ENCODE measurements at regions not wholly inside any gene's neighbourhood (a gene's known extent, or its start where the extent isn't known, plus 50 kb on each side); places are given as distances from the start of the nearest gene placed in this dataset.

GRCh38 chr2:158046121-158046880 is 55.4 kb upstream of the UPP2 start:
- Histone ChIP-seq H3K4me3 (no peak overlapping the region), H3K36me3 (ENCODE audit: control insufficient read depth in 4 of 4, insufficient read depth in 4 of 4, low read length in 4 of 4) (no peaks in the 10 kb centered on the region), H3K27me3 (ENCODE audit: control insufficient read depth in 3 of 3, insufficient read depth in 3 of 3, low read length in 2 of 3) (no peaks in the 10 kb centered on the region), H3K27ac (ENCODE audit: low read depth in 1 of 2, low read length in 1 of 2) (no peak overlapping the region), H3K9ac (ENCODE audit: insufficient read depth in 1 of 2, low read length in 2 of 2) (no peak overlapping the region), H3K9me3 (ENCODE audit: control insufficient read depth in 4 of 4, insufficient read depth in 3 of 4, low read length in 3 of 4) (no peaks in the 10 kb centered on the region), H3K4me1 (ENCODE audit: control insufficient read depth in 5 of 5, insufficient read depth in 5 of 5, low read length in 5 of 5) (peaks cover 0 to 7% (median 0%) of the 10 kb centered on the region in 5 donors)
- 48 to 51% methylated on average over 4 of the region's 4 CpGs for WGBS, 2 donors
- ATAC-seq (ENCODE audit: insufficient read depth, low FRiP score) (no peak), DNase-seq (no peak)
- TF ChIP-seq, protein P1, sequence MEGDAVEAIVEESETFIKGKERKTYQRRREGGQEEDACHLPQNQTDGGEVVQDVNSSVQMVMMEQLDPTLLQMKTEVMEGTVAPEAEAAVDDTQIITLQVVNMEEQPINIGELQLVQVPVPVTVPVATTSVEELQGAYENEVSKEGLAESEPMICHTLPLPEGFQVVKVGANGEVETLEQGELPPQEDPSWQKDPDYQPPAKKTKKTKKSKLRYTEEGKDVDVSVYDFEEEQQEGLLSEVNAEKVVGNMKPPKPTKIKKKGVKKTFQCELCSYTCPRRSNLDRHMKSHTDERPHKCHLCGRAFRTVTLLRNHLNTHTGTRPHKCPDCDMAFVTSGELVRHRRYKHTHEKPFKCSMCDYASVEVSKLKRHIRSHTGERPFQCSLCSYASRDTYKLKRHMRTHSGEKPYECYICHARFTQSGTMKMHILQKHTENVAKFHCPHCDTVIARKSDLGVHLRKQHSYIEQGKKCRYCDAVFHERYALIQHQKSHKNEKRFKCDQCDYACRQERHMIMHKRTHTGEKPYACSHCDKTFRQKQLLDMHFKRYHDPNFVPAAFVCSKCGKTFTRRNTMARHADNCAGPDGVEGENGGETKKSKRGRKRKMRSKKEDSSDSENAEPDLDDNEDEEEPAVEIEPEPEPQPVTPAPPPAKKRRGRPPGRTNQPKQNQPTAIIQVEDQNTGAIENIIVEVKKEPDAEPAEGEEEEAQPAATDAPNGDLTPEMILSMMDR (IDR thresholded peaks at IDR 0.05; ENCODE audit: control extremely low read depth, extremely low read depth), result no peak

DNA sequence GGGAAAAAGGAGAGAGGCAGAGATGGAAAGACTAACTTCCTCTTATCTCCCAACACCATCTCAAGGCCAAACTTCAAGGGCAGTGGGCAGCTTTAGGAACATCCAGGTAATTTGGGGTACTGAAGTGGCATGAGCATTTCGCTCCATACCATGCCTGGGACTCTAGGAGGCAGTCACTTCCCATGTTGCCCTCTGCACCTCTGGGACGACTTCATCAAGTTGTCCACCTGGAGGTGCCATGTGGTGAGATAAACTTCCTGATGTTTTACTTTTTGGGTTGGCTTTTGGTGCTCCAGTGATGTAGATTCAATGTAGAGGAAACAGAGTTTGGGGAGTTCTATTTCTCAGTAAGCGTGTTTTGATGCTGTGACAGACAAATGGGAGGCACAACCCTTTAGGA is 56.3 kb upstream of the UPP2 start:
- no peak overlapping the region for H3K4me3 ChIP-seq
- H3K9me3 ChIP-seq (ENCODE audit: control insufficient read depth in 4 of 4, insufficient read depth in 3 of 4, low read length in 3 of 4), result no peaks in the 10 kb centered on the region
- H3K4me1 ChIP-seq (ENCODE audit: control insufficient read depth in 5 of 5, insufficient read depth in 5 of 5, low read length in 5 of 5), result peaks cover 0 to 7% (median 0%) of the 10 kb centered on the region in 5 donors
- no peak for ATAC-seq (ENCODE audit: insufficient read depth, low FRiP score)
- no peaks in the 10 kb centered on the region for H3K27me3 ChIP-seq (ENCODE audit: control insufficient read depth in 3 of 3, insufficient read depth in 3 of 3, low read length in 2 of 3)
- WGBS, 2 donors, result 95% methylated on average over 3 of the region's 3 CpGs
- no peak for DNase-seq
- H3K36me3 ChIP-seq (ENCODE audit: control insufficient read depth in 4 of 4, insufficient read depth in 4 of 4, low read length in 4 of 4), result no peaks in the 10 kb centered on the region
- H3K27ac ChIP-seq (ENCODE audit: low read depth in 1 of 2, low read length in 1 of 2), result no peak overlapping the region
- TF ChIP-seq, protein P1 (IDR thresholded peaks at IDR 0.05; ENCODE audit: control extremely low read depth, extremely low read depth), result no peak
- no peak overlapping the region for H3K9ac ChIP-seq (ENCODE audit: insufficient read depth in 1 of 2, low read length in 2 of 2)

DNA sequence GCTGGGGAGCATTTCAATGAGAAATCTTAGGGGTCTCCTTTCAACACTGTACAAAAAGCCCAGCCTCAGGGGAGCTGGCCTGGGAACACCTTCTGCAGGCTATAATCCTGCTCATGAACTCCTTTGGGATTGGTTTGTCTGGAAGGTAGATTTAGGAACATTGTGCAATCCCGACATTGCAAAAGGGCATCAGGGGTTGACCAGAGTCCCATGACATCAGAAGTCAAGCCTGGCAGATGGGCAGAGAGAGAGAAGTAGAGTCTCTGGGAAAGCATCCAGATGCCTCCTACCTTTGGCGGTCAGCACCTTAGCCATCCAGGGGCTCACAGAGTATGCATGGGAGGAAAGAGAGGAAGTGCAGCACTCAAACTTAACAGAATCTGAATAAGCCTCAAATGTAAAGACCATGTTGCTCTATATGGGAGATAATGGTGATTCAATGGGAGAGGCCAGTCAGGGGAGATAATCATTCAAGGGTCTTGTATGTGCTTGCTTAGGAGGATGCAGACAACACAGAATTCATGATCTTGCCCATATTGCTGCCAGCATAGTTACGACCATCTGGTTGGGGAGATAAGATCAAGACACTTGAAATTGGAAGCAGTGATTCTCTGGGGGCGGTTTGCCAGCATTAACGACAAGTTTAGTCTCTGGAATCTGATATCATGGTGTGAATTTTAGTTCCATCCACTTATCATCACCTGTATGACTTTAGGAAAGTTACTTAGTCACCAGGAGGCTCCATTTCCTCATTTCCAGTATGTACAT is 58.3 kb upstream of the UPP2 start:
- H3K9ac ChIP-seq (ENCODE audit: insufficient read depth in 1 of 2, low read length in 2 of 2), result no peak overlapping the region
- ATAC-seq (ENCODE audit: insufficient read depth, low FRiP score) (no peak), DNase-seq (no peak)
- H3K36me3 ChIP-seq (ENCODE audit: control insufficient read depth in 4 of 4, insufficient read depth in 4 of 4, low read length in 4 of 4), result no peaks in the 10 kb centered on the region
- no peaks in the 10 kb centered on the region for H3K9me3 ChIP-seq (ENCODE audit: control insufficient read depth in 4 of 4, insufficient read depth in 3 of 4, low read length in 3 of 4)
- no peaks in the 10 kb centered on the region for H3K27me3 ChIP-seq (ENCODE audit: control insufficient read depth in 3 of 3, insufficient read depth in 3 of 3, low read length in 2 of 3)
- WGBS, 2 donors, result 63 to 72% methylated on average over 5 of the region's 5 CpGs
- TF ChIP-seq, protein P1 (IDR thresholded peaks at IDR 0.05; ENCODE audit: control extremely low read depth, extremely low read depth), result no peak
- H3K4me1 ChIP-seq (ENCODE audit: control insufficient read depth in 5 of 5, insufficient read depth in 5 of 5, low read length in 5 of 5), result peaks cover 0 to 7% (median 0%) of the 10 kb centered on the region in 5 donors
- H3K27ac ChIP-seq (ENCODE audit: low read depth in 1 of 2, low read length in 1 of 2), result peak overlapping the region in 1 of 2 donors; percentile 51
- no peak overlapping the region for H3K4me3 ChIP-seq
